Stimulated activated CD8-positive, alpha-beta memory T cell treated with anti-CD3 and anti-CD28 coated beads, Interleukin-15, amount 100 ng/mL, for 24 hours (primary cell): ENCODE measurements at regions not wholly inside any gene's neighbourhood (a gene's known extent, or its start where the extent isn't known, plus 50 kb on each side); places are given as distances from the start of the nearest gene placed in this dataset.
"Not testable (repeated sequence)": the region's sequence is repeated elsewhere in the genome, so short reads cannot be mapped to it uniquely, and the experiment has no call there.

Experiments
- DNase-seq: peaks from one replicate; pipeline ENCODE4 v3.0.0-alpha.2; 2020; ENCODE audit warnings: low read depth

DNA sequence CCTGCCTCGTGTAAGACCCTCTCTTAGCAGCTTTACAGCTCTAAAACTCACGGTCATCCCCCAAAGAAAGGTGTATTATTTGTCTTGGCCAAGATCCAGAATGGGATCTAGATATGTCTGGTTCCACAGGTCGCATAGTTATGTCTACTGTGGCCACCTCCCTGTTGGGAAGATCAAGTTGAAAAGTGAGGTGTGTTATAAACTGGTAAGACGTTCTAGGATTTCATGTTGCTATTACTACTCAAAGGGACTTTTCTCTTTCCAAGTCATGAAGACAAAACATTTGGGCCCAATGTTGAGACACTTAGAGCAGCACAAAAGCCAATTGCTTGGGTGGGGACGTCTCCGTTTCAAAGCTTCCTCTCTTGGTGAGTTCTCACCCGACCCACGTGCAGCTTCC, 766.0 kb downstream of the RNF144A start:
- no peak for DNase-seq

- no peak for DNase-seq
Observed at GRCh38 chr2:7683708-7684107, 766.5 kb downstream of the RNF144A start.

GRCh38 chr2:7685342-7686015, 768.3 kb downstream of the RNF144A start:
- DNase-seq: no peak

DNA sequence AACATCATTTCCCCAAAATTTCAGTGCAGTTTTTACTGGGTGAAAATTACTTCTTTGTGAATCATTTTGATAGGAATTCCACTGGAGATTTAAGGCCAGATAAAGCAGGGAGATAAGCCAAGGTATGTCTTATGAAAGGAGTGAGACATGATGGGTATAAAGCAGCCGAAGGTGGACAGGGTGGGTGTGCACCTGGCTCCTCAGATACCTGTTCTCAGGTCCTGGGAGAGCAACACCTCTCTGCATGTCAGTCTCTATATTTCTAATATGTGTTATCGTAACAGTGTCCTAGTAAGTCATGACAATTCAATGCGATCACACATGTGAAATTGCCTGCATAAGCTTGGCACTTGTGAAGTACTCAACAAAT, 768.8 kb downstream of the RNF144A start:
- no peak for DNase-seq

GRCh38 chr2:7691961-7692656, 774.9 kb downstream of the RNF144A start:
- no peak for DNase-seq

DNA sequence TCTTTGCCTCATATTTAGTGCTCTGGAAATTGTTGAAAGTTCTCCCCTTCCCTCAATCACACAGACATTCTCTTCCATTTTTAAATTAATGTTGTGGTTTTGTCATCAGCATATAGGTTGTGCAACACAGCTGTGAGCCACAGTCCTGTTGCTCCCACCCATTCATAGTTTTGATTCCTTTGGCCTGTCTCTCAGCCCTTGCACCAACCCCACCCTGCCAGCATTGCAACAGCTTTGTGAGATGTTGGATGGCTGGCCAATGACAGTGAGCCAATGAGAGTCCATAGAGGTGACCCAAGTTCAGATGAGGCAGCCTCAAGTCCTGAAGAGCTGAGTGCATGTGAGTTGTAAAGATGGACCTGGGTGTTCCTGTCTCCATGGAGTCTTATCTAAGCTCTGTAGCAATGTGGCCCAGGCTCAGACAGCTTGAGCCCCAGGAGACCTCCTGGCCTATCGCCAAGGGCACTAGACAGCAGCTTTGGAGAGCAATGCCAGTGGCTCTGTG, 775.5 kb downstream of the RNF144A start:
- no peak for DNase-seq

GRCh38 chr2:7693246-7694075, 776.2 kb downstream of the RNF144A start:
- no peak for DNase-seq

GRCh38 chr2:7694076-7694985, 777.1 kb downstream of the RNF144A start:
- no peak for DNase-seq

GRCh38 chr2:7696556-7696955, 779.3 kb downstream of the RNF144A start:
- not testable (repeated sequence) for DNase-seq

DNA sequence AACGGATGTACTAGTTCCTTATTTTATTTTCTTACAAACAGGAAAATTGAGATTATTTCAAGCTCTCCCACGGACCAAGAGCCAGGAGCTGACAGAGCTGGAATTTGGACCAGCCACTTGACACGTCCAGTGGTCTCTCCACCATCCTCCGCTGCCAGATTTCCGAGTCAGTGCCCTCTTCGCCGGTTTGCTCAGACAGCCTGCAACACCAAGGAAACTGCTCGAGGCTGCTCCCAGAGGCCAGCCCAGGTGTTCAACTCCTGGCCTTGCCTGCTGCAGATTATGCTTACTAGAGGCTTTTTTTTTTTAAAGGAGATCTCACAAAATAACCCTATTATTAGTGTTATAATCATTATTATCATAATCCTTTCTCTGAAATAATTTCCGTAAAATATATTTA, 779.8 kb downstream of the RNF144A start:
- DNase-seq: no peak

DNA sequence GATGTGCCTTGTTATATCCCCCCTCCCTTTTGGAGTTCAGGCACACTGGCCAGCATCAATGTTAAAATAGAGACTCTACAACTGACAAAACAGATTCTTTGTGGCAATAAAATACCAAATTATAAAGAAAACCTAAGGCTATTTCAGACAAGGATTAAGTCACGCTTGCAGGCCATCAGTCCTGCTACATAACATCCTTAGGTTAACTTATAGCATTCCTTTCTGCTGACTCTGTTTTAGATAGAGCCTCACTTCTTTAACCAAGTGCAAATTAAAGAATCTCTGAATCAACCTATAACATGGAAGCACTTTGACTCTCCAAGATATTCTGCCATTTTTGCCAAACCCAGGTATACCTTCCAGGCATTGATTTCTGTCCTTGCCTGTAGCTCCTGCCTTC, 784.6 kb downstream of the RNF144A start:
- no peak for DNase-seq

GRCh38 chr2:7703048-7703447, 785.8 kb downstream of the RNF144A start:
- no peak for DNase-seq

GRCh38 chr2:7703543-7704144, 786.4 kb downstream of the RNF144A start:
- DNase-seq: no peak

DNA sequence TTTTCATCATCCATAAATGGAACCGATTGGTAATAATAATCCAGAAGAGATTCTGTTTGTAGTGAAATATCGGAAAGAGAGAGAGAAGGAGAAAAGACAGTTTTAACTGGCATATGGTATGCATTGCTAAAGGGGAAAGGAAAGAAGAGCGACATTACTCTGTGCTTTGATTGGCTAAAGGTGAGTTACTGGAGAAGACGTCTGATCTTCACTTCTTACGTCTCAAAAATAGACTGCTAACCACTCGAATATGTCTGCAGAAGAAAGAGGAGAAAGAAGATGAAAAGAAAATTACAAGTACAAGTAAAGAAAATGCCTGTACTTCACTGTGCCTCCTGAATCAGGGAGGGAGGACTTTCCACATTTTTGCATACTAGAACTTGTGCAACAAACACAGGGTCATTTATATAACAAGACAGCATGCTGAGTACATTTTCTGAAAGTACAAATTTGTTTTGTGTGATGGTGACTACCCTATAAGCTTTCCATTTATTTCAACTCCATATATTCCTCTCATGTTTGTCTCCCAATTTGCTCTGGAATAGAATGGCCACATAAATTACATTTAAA, 787.2 kb downstream of the RNF144A start:
- DNase-seq: no peak

- no peak for DNase-seq
Observed at GRCh38 chr2:7706791-7707190, 789.6 kb downstream of the RNF144A start.

- no peak for DNase-seq
Observed at GRCh38 chr2:7707723-7708122, 790.5 kb downstream of the RNF144A start.

GRCh38 chr2:7709907-7710306, 792.7 kb downstream of the RNF144A start:
- DNase-seq: no peak

DNA sequence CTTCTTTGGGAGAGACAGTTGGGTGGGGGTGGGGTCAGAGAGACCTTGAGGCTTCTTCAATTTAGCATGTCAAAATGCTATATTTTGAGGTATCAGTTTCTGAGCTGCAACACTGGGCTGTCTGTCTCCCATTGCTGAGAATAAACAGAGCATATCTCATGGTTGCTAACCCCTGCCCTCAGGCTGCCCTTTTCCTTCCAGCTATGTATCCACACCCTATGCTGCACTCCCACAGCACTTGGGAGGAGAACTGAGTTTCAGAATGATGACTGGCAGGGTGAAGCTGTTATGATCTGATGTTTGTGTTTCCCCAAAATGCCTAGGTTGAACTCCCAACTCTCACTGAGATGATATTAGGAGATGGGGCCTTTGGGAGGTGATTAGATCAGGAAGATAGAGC, 794.0 kb downstream of the RNF144A start:
- no peak for DNase-seq

DNA sequence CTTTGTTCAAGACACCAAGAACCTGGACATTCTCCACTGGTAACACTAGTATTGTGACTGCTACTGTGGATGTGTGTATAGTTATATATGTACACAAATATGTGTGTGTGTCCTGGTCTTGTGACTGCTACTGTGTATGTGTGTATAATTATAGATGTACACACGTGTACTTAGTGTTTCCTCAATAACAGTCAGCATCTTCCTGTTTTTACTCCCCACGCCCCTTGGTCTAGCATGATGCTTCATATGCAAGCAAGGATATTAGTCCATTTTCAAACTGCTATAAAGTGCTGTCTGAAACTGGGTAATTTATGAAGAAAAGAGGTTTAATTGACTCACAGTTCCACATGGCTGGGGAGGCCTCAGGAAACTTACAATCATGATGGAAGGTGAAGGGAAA, 802.7 kb downstream of the RNF144A start:
- no peak for DNase-seq

DNA sequence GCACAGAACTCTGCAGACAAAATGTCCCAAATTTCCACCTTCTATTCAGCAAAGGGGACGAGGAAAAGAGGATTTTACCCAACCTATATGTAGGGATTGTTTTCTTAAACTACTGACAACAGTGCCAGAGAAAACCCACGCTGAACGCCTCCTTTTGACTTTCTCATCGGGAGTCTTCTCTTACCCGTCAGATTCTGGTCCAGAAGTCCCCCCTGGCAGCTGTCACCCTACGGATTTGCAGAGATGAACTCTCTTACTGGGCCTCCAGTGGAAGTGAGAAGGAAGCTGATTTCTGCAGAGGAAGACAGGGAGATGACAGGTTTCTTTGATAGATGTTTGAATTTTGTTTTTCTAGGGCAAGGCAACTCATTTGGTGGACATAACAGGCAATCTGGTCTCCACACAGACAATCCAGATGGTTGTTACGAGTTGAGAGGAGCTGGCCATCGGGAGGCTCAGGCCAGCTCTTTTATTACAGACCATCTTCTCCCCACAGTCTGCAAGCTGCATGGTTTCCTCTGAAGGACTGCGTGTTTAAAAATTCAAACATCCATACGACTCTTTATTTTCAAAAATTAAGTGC, 804.3 kb downstream of the RNF144A start:
- no peak for DNase-seq
